ENCODE measurements at regions not wholly inside any gene's neighbourhood (a gene's known extent, or its start where the extent isn't known, plus 50 kb on each side); places are given as distances from the start of the nearest gene placed in this dataset.

DNA sequence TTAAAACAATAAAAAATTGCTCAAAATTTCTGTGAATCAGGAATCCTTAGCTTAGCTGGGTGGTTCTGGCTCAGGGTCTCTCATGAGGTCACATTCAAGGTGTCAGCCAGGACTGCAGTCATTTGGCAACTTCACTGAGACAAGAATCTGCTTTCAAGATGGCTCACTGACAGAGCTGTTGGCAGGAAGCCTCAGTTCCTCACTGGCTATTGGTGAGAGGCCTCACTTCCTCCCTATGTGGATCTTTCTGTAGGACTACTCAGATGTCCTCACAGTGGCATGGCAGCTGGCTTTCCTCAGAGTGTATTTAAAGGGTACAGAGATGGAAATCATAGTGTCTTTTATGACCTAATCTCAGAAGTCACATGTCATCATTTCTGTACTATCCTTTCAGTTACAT lies 785.7 kb downstream of the ADGRL2 start:
- TF ChIP-seq, protein P1, sequence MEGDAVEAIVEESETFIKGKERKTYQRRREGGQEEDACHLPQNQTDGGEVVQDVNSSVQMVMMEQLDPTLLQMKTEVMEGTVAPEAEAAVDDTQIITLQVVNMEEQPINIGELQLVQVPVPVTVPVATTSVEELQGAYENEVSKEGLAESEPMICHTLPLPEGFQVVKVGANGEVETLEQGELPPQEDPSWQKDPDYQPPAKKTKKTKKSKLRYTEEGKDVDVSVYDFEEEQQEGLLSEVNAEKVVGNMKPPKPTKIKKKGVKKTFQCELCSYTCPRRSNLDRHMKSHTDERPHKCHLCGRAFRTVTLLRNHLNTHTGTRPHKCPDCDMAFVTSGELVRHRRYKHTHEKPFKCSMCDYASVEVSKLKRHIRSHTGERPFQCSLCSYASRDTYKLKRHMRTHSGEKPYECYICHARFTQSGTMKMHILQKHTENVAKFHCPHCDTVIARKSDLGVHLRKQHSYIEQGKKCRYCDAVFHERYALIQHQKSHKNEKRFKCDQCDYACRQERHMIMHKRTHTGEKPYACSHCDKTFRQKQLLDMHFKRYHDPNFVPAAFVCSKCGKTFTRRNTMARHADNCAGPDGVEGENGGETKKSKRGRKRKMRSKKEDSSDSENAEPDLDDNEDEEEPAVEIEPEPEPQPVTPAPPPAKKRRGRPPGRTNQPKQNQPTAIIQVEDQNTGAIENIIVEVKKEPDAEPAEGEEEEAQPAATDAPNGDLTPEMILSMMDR (IDR thresholded peaks at IDR 0.05; ENCODE audit: insufficient read depth, low read depth, low read length, missing control alignments) = no peak

DNA sequence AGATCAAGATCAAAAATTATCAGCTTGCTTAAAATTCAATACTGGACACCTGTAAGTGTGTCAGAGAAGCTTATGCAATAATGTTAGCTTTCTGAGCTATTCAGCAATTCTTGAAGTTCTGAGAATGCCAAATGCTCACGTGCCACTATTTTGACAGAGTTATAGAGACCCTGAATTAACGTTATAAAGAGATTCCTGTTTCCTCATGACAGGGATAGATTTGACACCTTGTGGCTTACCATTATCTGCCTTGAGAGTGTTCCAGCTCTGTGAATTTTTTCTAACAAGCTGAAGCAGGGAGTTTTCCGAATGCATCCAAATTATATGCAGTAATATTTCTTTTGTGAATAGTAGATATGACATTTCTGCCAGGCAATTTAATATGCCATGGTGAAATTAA lies 781.6 kb downstream of the ADGRL2 start:
- TF ChIP-seq, protein P1 (IDR thresholded peaks at IDR 0.05; ENCODE audit: insufficient read depth, low read depth, low read length, missing control alignments) = no peak

More for the DNA sequence above, 785.7 kb downstream of the ADGRL2 start:
- H3K4me3 ChIP-seq (ENCODE audit: low read length) = no peak overlapping the region
- DNase-seq (ENCODE audit: low read depth) = no peak

DNA sequence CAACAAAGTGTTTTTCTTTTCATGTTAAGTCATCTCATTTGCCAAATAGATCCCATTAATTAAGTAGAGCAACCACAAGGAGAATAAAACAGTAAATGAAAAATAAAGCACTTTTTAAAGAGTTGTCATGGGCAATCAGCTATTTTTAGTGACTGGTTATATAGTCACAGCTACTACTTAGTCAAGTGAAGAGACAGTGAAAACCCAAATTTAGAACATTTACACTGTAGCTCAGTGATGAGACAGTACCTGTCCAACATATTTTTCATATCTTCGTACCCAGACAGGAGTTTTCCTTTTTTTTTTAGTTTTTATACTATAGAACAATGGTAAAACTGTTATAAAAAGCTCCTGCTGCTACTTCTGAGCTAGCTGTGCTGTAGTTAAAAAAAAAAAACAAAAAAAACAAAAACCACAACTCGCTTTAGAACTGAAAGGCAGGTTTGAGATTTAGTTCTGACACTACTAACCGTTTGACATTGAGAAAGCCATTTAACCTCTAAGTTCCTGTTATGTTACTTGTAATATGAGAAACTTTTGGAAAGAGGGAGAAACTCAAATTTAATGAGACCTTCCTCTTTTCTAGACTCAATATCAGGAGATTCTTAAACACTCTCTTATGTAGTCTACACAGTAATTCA lies 777.5 kb downstream of the ADGRL2 start:
- TF ChIP-seq, protein P1 (IDR thresholded peaks at IDR 0.05; ENCODE audit: insufficient read depth, low read depth, low read length, missing control alignments) = no peak
- no peak overlapping the region for H3K4me3 ChIP-seq (ENCODE audit: low read length)

More for the DNA sequence above, 781.6 kb downstream of the ADGRL2 start:
- DNase-seq (ENCODE audit: low read depth) = no peak
- H3K4me3 ChIP-seq (ENCODE audit: low read length) = no peak overlapping the region

DNA sequence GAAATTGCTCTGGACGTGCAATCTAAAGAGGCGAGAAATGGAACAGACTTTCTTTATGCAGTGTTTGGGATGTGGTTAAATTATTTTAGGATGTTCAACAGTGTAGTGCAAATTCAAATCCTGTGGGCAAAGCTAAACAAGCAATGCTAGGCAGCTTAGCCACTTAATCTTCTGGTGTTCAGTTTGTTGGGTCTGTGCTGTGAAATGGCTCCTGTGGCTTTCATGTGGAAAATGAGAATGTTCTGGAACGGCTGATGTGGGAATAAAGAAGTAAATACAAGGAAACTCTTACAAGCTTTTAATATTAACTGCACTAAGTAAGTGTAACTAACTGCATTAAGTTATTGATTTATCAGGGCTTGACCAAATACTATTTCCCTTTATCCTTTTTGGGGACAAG lies 766.6 kb downstream of the ADGRL2 start:
- TF ChIP-seq, protein P1 (IDR thresholded peaks at IDR 0.05; ENCODE audit: insufficient read depth, low read depth, low read length, missing control alignments) = no peak
- H3K4me3 ChIP-seq (ENCODE audit: low read length) = no peak overlapping the region

More for the DNA sequence above, 777.5 kb downstream of the ADGRL2 start:
- no peak for DNase-seq (ENCODE audit: low read depth)

DNA sequence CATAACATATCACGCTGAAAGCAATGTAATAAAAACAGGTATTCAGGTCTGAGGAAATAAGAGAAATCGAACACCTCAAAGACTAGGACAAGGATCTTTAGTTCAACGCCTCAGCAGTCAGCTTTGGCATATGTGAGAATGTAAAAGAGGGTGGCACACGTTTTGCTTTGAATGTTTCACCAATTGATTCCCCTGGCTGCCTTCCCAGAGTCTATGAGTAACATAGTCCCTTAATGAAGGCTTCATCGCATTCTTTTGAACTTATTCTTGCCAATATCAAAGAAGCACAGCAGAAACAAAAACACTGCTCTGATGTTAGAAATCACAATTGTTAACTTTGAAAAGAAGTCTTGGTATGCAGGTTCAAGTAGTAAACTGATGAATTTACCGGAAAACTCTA lies 764.8 kb downstream of the ADGRL2 start:
- TF ChIP-seq, protein P1 (IDR thresholded peaks at IDR 0.05; ENCODE audit: insufficient read depth, low read depth, low read length, missing control alignments) = no peak
- peak; percentile 87 for DNase-seq (ENCODE audit: low read depth)
- no peak overlapping the region for H3K4me3 ChIP-seq (ENCODE audit: low read length)

More for the DNA sequence above, 766.6 kb downstream of the ADGRL2 start:
- DNase-seq (ENCODE audit: low read depth) = no peak

DNA sequence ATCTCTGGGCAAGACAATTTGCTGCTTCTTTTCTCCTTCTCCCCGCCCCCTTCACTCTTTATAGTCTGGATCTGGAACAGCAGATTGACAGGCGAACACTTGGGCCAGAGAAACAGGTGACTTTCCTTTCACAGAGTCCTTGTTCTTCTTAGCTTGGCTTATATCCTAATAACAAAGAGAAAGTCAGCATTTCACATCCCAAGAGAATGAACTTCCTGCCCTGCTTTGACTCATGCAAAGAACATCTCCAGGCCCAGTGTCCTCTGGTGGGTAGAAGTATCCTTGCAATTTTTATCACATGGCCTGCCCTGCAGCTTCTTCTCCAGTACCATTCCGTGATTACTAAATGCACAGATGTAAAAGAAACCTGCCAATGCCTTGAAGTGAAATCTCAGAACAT lies 764.4 kb downstream of the ADGRL2 start:
- peak; percentile 83 for DNase-seq (ENCODE audit: low read depth)
- TF ChIP-seq, protein P1 (IDR thresholded peaks at IDR 0.05; ENCODE audit: insufficient read depth, low read depth, low read length, missing control alignments) = peak; percentile 40

DNA sequence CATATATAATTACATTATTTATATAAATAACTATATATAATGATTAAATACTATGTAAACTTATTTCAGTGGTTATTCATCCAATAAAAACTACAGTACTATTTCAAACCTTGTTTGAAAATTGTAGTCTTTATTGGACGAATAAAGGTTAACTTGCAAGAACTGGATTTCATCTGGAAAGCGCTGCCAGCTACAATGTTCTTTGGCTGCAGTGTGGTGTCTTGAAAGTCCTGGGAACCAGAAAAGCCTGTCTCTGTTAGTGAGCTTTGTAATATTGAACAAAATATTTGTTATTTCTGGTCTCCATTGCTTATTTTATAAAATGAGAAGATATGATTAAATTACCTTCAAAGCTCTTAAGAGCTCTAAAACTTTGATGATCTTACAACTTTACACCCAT lies 763.6 kb downstream of the ADGRL2 start:
- TF ChIP-seq, protein P1 (IDR thresholded peaks at IDR 0.05; ENCODE audit: insufficient read depth, low read depth, low read length, missing control alignments) = no peak
- no peak overlapping the region for H3K4me3 ChIP-seq (ENCODE audit: low read length)
- DNase-seq (ENCODE audit: low read depth) = peak; percentile 16

More for the DNA sequence above, 764.4 kb downstream of the ADGRL2 start:
- H3K4me3 ChIP-seq (ENCODE audit: low read length) = no peak overlapping the region
